ENCODE measurements at regions not wholly inside any gene's neighbourhood (a gene's known extent, or its start where the extent isn't known, plus 50 kb on each side); places are given as distances from the start of the nearest gene placed in this dataset.
"Not testable (repeated sequence)": the region's sequence is repeated elsewhere in the genome, so short reads cannot be mapped to it uniquely, and the experiment has no call there.

GRCh38 chr14:30072454-30072853, 144.8 kb upstream of the PRKD1 start:
- DNase-seq (ENCODE audit: low read depth in 2 of 2) = not testable (repeated sequence)

DNA sequence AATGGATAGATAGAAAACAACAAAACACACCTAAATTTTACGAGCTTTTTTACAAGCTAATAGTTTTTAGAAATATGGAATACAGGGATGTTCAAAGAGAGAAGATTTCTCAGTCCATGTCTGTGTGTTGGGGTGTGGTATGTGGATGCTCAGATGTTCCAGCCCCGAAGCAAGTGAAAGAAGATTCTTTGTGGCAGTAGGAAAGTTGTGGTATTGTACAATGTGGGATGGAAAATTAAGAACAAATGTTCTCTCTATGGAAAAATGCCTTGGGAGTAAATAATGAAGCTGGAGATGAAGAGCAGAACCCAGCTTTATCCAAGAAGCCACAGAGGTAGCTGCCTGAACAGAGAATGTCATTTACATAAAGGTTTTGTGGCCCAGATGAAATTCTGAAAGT, 150.3 kb upstream of the PRKD1 start:
- no peak for DNase-seq (ENCODE audit: low read depth in 2 of 2)

DNA sequence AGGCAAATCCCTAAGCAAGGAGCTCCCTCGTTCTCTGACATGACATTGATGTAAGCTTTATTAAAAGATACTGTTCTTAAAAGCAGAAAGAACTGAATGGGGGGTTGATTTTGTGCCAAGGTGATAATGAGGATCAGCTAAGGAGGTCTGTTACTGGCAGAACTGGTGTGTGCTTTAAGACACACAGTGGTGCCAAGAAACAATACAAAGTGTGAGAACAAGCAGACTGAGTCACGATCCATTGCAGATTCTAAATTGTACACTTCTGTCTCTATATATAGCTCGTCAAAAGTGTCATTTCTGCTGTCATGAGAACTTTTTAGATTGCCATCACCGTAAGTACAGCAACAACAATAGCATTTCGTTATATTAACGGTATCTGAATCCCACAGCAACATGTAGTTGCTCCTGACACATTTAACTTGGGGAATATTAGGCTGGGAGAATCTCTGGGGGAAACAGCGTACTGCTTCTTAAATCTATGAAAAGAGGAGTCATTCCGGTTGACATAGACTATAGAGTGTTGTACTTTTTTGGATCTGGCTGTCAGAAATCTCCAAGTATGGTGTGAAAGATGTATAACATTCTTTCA, 151.3 kb upstream of the PRKD1 start:
- DNase-seq (ENCODE audit: low read depth in 2 of 2) = no peak

- no peak for DNase-seq (ENCODE audit: low read depth in 2 of 2)
Observed at GRCh38 chr14:30082486-30082885, 154.8 kb upstream of the PRKD1 start.

GRCh38 chr14:30084811-30085210, 157.2 kb upstream of the PRKD1 start:
- DNase-seq (ENCODE audit: low read depth in 2 of 2) = no peak

GRCh38 chr14:30085943-30086342, 158.3 kb upstream of the PRKD1 start:
- no peak for DNase-seq (ENCODE audit: low read depth in 2 of 2)

DNA sequence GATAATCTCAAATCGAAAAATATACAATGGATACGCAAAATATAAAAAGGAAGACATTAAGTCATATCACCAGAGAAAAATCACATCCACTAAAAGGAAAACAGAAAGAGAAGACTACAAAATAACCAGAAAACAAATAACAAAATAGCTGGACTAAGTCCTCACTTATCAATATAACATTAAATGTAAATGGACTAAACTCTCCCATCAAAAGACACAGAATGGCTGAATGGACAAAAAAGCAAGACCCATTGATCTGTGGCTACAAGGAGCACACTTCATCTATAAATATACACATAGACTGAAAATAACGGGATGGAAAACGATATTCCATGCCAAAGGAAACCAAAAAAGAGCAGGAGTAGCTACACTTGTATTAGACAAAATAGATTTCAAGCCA, 161.0 kb upstream of the PRKD1 start:
- no peak for DNase-seq (ENCODE audit: low read depth in 2 of 2)

GRCh38 chr14:30108975-30109700, 181.5 kb upstream of the PRKD1 start:
- no peak for DNase-seq (ENCODE audit: low read depth in 2 of 2)

GRCh38 chr14:30114051-30114450, 186.4 kb upstream of the PRKD1 start:
- no peak for DNase-seq (ENCODE audit: low read depth in 2 of 2)

DNA sequence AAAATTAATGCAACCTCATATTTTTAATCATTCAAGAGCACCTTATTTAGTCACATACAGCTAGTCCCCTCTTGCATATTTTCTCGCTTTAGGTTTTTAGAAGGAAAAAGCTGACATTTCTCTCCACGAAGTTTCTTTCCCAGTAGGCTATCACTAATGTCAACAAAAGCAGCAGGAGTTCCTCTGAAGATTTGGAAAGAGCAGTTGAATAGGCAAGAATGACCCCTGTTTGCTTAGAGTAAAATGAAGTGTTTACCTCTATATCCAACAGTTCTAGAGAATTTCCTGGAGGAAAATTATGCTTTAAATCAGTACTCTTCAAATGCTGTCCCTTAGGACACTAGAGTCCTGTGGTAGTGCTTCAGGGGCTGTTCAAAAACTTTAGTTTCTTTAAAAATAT, 188.1 kb upstream of the PRKD1 start:
- DNase-seq (ENCODE audit: low read depth in 2 of 2) = no peak

DNA sequence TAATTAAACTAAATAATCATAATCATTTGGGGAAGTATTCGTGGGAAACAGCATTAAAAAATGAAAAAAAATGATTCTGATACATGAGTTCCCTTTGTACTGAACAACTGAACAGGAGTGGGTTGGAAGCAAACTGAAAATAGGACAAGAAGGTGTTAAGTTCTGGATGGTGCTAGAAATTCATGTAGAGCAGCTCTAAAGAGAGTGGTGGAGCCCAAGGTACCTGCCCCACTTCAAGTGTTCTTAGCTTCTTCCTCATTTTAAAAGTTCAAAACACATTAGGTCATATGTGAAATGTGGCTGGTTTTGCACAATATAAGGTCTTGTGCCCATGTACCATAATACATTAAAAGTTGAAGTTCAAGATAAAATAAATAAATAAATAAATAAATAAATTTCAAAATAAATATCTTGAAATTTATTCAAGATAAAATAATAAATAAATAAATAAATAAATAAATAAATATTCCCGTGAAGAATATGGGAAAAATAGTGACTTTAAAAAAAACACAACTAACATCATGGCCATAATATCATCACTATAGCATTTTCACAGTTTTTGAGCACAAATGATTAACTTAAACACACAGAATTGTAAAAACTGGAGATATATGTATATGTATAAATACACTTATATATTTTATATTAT, 191.5 kb upstream of the PRKD1 start:
- DNase-seq (ENCODE audit: low read depth in 2 of 2) = no peak

DNA sequence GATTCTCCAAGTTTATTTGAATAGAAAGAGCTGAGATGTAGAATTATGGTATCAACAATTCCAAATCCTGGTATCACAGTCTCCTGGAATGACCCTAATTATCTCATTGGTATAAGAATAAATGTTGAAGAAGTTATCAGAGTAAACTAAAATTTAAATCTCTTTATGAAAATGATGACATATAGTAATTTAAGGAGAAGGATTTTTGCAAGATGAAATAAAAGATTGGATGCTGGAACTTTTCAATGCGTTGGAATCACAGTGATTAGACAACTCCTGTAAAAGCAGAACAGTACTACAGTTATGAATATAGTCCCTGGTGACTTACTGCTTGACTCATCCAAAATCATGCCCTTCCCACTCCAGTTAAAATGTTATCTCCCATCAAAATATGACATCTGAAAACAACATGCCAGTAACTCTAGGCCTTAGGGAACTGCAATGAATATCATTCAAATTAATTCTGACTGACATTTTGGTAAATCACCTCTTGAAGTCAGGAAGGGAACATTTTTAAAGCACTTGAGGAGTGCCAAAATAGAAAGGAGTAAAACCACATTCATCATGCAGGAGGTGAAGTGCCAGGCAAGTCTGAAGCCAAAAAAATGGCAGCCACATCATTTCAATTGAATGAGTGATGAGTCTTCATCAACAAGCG, 197.8 kb upstream of the PRKD1 start:
- no peak for DNase-seq (ENCODE audit: low read depth in 2 of 2)

GRCh38 chr14:30129807-30130206, 202.2 kb upstream of the PRKD1 start:
- DNase-seq (ENCODE audit: low read depth in 2 of 2) = no peak

GRCh38 chr14:30131581-30132097, 204.0 kb upstream of the PRKD1 start:
- DNase-seq (ENCODE audit: low read depth in 2 of 2) = no peak

DNA sequence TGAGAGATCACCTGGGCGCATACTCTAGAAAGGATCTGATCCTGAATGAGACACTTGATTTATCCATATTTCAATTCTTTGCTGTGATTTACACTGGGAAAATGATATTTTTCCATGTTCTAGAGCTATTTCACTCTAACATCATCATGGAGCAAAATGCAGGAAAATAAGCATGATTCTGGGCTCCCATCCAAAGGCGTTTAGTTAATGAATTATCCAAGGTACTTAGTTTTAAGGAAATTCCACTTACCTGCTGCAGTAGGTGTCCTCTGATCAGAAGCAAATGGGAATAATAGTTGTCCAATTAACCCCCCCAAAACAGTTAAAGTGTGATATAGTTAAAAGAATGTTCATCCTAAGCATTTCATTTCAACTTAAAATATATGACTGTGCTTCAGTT, 204.5 kb upstream of the PRKD1 start:
- no peak for DNase-seq (ENCODE audit: low read depth in 2 of 2)

DNA sequence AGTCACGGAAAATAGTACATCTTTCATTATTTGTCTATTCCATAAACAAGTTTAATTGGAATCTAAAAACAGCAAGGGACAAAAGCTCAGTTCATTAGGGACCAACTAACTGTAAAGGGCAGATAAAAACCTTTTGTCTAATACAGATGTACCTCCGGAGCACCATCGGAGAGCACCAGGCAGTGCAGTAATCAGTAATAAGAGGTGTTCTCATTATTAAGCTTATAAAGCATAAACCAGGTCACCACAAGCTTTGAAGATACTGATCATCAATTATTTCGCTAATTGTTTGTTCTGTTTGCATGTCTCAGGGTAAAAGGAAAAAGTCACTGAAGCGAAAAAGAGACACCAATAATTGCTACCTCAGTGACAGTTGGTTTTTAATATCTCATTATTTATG, 207.3 kb upstream of the PRKD1 start:
- DNase-seq (ENCODE audit: low read depth in 2 of 2) = no peak

GRCh38 chr14:30138567-30138966, 210.9 kb upstream of the PRKD1 start:
- no peak for DNase-seq (ENCODE audit: low read depth in 2 of 2)

- DNase-seq (ENCODE audit: low read depth in 2 of 2) = no peak
Observed at GRCh38 chr14:30142216-30142615, 214.6 kb upstream of the PRKD1 start.

DNA sequence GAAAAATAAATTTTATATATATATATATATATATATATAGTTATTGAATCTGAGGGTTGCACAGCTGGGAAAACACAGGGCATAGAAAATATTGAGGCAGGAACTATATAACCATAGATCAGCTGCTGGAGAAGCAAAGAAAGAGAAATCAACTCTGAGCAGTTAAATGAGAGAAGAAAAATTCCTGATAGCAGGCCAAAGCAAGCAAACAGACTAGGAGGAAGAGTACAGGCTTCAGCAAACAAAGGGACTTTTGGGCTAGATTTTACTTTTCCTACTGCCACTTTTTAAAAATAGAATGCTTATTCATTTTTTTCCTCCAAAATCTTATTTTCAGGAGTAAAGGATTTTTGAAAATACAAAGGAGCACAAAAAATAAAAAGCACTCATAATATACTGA, 216.0 kb upstream of the PRKD1 start:
- no peak for DNase-seq (ENCODE audit: low read depth in 2 of 2)

- no peak for DNase-seq (ENCODE audit: low read depth in 2 of 2)
Observed at GRCh38 chr14:30153717-30154116, 226.1 kb upstream of the PRKD1 start.

DNA sequence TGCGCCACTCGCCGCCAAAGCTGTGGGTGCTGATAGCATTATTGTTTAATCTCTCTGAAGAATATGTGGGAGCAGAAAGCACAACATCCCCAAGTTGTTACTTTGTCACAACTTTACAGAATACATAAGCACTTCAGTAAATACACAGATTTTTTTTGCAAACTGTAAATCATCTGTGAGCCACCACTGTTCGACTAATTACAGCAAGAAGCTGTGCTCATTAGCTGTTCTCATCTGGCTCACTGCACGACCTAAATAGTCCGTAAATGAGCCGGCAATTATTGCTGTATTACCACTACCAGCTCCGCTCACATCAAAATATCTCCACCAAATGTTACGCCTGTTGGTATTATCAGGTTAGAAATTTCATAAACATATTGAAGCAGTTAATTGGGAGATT, 228.9 kb upstream of the PRKD1 start:
- no peak for DNase-seq (ENCODE audit: low read depth in 2 of 2)

GRCh38 chr14:30158299-30158698, 230.7 kb upstream of the PRKD1 start:
- DNase-seq (ENCODE audit: low read depth in 2 of 2) = no peak

GRCh38 chr14:30159374-30159773, 231.7 kb upstream of the PRKD1 start:
- DNase-seq (ENCODE audit: low read depth in 2 of 2) = no peak

All from stimulated activated CD4-positive, alpha-beta T cell treated with anti-CD3 and anti-CD28 coated beads, Interleukin-1b, Interleukin-23, amount 100 ng/mL, for 4 hours (primary cell).